Vagina (tissue), 2 donors: ENCODE measurements at regions not wholly inside any gene's neighbourhood (a gene's known extent, or its start where the extent isn't known, plus 50 kb on each side); places are given as distances from the start of the nearest gene placed in this dataset.

Source experiments
- POLR2A ChIP-seq, 2 donors: fragments of 450-650 bp; IDR thresholded peaks; one replicate each; pipeline ENCODE4 v1.6.1; 2017; ENCODE audit warnings: antibody characterized with exemption in 2 of 2, mild to moderate bottlenecking in 2 of 2, moderate library complexity in 2 of 2
- TF ChIP-seq, protein P1 (sequence below), 3 experiments: fragments of 450-650 bp in 2 of 3; fragments of 200-600 bp in 1 of 3; sonication (generic) in 1 of 3; IDR thresholded peaks; one replicate each; pipeline ENCODE4 v1.5.1; 2017 to 2019; ENCODE audit warnings: antibody characterized with exemption in 3 of 3, mild to moderate bottlenecking in 2 of 3, moderate library complexity in 2 of 3

DNA sequence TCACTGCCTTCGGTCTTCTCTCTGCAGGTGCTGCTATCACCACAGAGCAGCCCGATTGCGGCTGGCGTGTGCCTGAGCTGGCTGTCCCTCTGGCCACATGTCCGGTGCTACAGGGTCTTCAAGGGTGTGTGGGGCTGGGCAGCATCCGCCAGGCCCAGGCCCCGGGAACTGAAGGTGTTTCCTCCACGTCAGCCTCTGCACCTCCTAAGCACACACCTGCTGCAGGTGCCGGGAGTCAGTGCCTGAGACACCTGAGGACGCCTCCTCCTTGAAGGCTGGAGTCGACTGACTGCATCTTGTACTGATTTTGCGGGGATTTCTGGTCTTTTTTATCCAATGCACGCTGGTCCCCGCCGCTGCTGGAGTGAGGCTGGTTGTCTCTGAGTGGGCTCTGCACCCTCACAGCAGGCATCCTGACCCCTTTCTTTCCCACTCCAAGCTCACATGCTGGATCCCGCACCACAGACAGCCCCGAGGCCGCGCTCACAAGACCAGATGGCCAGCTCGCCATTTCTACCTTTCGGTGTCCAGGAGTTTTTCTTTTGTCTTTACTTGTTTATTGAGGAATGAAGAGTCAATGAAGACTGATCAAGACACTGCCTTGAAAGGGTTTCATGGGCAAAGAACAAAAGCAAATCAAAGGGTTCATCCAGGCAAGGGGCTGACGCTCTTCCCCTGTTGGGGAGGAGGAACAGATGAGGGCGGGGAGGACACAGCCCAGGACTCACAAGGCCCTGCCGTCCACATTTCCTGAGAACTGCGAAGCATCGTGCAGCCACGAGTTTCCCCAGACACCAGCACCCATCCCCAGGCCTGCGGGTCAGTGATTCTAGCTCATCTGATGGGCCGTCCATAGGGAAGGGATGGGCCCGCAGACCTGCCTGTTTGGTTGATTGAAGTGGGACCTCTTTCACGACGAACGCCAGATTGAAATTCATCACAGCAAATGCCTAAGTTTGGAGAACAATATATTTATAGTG is 203.8 kb upstream of the SOX1 start:
- TF ChIP-seq POLR2A (IDR thresholded peaks at IDR 0.05): no peak
- TF ChIP-seq, protein P1, sequence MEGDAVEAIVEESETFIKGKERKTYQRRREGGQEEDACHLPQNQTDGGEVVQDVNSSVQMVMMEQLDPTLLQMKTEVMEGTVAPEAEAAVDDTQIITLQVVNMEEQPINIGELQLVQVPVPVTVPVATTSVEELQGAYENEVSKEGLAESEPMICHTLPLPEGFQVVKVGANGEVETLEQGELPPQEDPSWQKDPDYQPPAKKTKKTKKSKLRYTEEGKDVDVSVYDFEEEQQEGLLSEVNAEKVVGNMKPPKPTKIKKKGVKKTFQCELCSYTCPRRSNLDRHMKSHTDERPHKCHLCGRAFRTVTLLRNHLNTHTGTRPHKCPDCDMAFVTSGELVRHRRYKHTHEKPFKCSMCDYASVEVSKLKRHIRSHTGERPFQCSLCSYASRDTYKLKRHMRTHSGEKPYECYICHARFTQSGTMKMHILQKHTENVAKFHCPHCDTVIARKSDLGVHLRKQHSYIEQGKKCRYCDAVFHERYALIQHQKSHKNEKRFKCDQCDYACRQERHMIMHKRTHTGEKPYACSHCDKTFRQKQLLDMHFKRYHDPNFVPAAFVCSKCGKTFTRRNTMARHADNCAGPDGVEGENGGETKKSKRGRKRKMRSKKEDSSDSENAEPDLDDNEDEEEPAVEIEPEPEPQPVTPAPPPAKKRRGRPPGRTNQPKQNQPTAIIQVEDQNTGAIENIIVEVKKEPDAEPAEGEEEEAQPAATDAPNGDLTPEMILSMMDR (IDR thresholded peaks at IDR 0.05): no peak
